Activated T-helper 9 cell treated with anti-CD3 and anti-CD28 coated beads, Interleukin-2, amount 50 U/mL, for 16 hours (primary cell): ENCODE measurements at regions not wholly inside any gene's neighbourhood (a gene's known extent, or its start where the extent isn't known, plus 50 kb on each side); places are given as distances from the start of the nearest gene placed in this dataset.

ENCODE experiments used
- DNase-seq: peaks from one replicate; pipeline ENCODE4 v3.0.0-alpha.2; 2020; ENCODE audit warnings: low read depth

GRCh38 chr14:22477569-22478194 lies 111.3 kb downstream of the DAD1 start:
- DNase-seq = no peak

GRCh38 chr14:22476887-22477286 lies 112.1 kb downstream of the DAD1 start:
- DNase-seq = no peak

- no peak for DNase-seq
These were observed 112.8 kb downstream of the DAD1 start for GRCh38 chr14:22476005-22476751.

- no peak for DNase-seq
These were observed 113.6 kb downstream of the DAD1 start for GRCh38 chr14:22475381-22475780.

- DNase-seq = no peak
These were observed 114.2 kb downstream of the DAD1 start for GRCh38 chr14:22474730-22475351.

GRCh38 chr14:22472935-22473854 lies 115.8 kb downstream of the DAD1 start:
- no peak for DNase-seq

- DNase-seq = no peak
These were observed 116.6 kb downstream of the DAD1 start for GRCh38 chr14:22472466-22472865.

GRCh38 chr14:22471545-22472121 lies 117.4 kb downstream of the DAD1 start:
- no peak for DNase-seq

- no peak for DNase-seq
These were observed 119.3 kb downstream of the DAD1 start for GRCh38 chr14:22469538-22470303.

GRCh38 chr14:22468830-22469229 lies 120.2 kb downstream of the DAD1 start:
- no peak for DNase-seq

GRCh38 chr14:22466491-22466890 lies 122.5 kb downstream of the DAD1 start:
- DNase-seq = no peak

- no peak for DNase-seq
These were observed 123.7 kb downstream of the DAD1 start for GRCh38 chr14:22465201-22465840.

GRCh38 chr14:22464422-22465142 lies 124.4 kb downstream of the DAD1 start:
- DNase-seq = no peak

- no peak for DNase-seq
These were observed 125.3 kb downstream of the DAD1 start for GRCh38 chr14:22463763-22464173.

GRCh38 chr14:22462923-22463322 lies 126.1 kb downstream of the DAD1 start:
- DNase-seq = no peak

GRCh38 chr14:22460461-22461195 lies 128.4 kb downstream of the DAD1 start:
- DNase-seq = no peak

GRCh38 chr14:22458737-22459136 lies 130.3 kb downstream of the DAD1 start:
- no peak for DNase-seq

- no peak for DNase-seq
These were observed 131.9 kb downstream of the DAD1 start for GRCh38 chr14:22456998-22457594.

GRCh38 chr14:22456421-22456820 lies 132.6 kb downstream of the DAD1 start:
- no peak for DNase-seq
